ENCODE measurements at regions not wholly inside any gene's neighbourhood (a gene's known extent, or its start where the extent isn't known, plus 50 kb on each side); places are given as distances from the start of the nearest gene placed in this dataset.

DNA sequence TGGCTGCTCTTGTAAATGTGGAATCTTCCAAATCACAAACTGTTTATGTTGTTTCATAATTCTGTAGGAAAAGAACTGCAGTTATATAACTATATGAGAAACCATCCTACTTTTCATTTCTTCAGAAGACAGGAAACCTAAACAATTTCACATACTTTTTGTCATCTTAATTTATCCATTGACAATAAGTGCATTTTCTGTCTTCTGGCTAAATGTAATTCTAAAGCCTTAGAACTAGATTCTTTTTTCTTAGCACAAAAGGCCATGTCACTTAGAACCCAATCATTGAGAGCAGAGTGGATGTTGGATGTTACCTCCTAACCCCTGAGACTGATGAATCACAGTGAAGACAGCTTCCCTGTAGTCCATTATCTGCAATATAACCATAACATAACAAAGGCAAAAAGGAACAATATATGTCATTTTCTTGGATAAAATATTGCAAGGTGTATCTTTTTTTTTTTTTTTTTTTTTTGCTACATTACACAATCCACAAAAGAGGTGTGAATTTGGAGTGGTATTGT, 410.2 kb upstream of the PRMT6 start:
- DNase-seq: no peak

- no peak for DNase-seq
Observed at GRCh38 chr1:106646816-106647215, 409.7 kb upstream of the PRMT6 start.

DNA sequence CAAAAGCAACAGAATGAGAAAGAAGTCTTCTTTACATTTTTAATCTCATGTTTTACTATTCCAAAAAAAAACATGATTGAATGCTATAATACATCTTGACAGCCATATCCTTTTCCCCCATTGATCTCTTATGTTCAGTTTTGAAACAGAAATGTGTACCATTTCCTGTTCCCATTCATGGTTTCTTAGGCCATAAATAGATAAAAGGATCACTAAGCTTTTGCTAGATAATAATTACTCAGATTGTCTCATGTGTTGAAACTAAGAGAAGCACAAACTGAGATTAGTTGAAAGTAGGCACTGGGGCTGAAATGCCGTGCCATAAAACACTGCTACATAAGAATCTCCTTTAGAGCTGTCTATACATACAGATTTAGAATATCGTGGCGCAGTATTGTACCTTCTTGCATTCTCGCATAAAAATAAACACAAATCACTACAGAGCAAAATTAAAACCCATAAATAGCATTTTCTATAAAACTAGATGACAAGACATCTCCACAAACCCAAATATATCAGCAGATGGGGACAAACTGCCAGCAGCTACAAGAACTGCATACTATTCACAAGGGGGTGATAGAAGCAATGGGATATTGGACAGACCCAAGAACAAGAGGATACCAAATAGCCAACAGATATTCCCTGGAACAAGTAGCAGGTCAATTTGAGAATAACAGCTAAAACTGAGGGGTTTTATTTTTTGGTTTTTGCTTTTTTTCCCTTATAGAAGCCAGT, 405.3 kb upstream of the PRMT6 start:
- DNase-seq: no peak

- DNase-seq: no peak
Observed at GRCh38 chr1:106659490-106660244, 396.8 kb upstream of the PRMT6 start.

GRCh38 chr1:106675558-106675957, 380.9 kb upstream of the PRMT6 start:
- no peak for DNase-seq

- no peak for DNase-seq
Observed at GRCh38 chr1:106676021-106676420, 380.5 kb upstream of the PRMT6 start.

- DNase-seq: no peak
Observed at GRCh38 chr1:106677181-106677580, 379.3 kb upstream of the PRMT6 start.

DNA sequence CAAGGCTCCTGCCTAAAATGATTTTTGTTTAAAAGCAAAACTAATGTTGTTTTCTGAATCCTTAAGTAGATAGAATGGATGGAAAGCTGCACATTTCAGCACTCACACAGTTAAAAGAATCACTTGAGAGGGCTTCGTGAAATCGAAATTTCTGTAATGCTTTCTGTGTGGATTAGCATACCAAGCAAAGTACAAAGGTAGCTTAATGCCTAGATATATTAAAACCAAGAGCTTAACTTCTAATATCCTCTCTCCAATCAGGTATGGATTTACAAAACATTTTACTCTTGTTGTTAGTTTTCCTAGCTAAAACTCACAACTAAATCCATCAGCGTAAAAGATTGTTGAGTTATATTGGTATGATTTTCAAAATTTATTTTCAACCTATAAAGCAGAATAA, 378.8 kb upstream of the PRMT6 start:
- no peak for DNase-seq

DNA sequence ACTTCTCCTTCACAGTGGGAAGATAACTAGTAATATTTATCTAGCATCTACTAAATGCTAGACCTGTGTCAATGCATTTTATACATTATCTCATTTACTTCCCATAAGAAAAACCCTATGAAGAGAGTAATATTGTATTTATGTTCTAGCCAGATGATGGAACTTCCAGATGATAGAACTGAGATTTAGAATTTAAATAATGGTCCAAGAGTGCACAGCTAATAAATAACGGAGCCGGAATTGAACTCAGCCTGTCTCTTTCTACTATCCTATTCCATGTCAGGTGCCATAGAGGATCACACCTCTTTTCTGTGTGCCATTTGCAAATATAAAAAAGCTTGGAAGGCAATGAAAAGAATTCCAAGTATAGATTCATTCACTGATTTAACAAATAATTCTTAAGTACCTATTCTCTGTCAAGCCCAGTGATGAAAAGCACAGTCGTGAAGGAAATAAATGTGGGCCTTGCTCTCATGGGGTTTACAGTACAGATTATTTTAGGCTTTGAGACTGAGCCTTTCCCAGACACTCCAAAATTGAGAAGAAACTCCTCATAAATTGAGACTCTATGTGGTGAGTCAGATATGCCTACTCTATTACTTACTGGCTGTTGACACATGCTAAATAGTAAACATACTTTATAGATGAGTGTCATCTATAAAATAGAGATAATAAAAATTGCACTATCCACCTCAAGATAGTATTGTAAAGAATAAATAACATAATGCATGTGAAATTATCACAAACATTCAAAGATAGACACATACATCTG, 378.0 kb upstream of the PRMT6 start:
- DNase-seq: no peak

GRCh38 chr1:106680216-106680615, 376.3 kb upstream of the PRMT6 start:
- DNase-seq: no peak

DNA sequence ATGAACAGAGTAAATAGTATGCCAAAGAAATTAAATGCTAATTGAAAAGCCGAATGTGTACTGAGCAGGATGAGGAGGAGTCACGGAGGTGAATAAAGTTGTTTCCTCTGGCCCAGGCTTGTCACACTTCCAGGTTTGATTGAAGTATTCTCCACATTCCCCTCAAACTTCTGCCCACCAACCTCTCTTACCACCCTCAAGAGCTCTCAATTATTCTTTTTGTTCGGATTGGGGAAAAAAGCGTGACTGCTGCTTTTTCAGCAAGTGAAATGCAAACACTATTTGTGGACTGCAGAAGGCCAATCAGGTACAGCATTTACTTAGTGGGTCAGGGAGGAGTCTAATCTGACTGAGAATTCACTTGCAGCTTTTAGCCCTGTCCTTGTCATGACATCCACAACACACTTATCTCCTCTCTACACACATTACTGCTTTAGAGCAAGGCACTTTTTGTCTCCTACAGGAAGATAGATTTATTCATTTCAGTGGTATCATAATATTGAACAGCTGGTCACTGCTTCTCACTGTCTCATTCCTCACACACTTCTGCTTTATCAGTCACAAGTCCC, 375.6 kb upstream of the PRMT6 start:
- DNase-seq: no peak

GRCh38 chr1:106681939-106682522, 374.4 kb upstream of the PRMT6 start:
- no peak for DNase-seq

GRCh38 chr1:106688446-106688845, 368.0 kb upstream of the PRMT6 start:
- peak in 1 of 2 experiments; percentile 1 for DNase-seq

DNA sequence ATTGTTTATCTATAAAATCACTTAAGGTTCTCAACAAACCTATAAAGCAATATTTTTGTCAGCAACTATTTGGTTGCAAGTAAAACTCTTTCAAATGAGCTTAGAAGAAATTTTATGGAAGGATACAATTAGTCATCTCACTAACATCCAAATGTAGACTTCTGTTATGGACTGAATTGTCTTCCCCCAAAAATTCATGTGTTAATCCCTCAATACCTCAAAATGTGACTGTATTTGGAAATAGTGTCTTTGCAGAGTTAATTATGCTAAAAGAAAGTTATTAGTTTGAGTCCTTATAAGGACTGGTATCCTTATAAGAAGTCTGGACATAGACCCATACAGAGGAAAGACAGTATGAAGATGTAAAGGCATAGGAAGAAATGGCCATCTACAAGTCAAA, 357.8 kb upstream of the PRMT6 start:
- no peak for DNase-seq

GRCh38 chr1:106699433-106699832, 357.0 kb upstream of the PRMT6 start:
- DNase-seq: no peak

DNA sequence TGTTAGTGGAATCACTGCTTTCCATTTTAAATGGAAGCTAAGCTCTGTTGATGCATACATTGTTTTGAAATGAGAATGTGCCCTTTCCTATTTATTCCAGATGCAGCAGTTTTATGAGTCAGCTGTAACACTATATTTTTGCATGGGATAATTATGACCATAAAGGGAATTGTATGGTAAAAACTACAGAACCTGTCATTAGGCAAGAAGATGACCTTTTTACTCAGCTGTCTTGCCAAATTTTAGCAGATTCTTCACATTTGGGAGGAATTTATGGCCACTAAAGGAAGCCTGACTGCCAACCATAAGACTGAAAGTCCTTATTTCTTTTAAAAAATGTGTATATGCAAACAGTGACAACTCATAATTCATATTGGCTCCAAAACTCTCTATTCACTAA, 356.3 kb upstream of the PRMT6 start:
- DNase-seq: no peak

DNA sequence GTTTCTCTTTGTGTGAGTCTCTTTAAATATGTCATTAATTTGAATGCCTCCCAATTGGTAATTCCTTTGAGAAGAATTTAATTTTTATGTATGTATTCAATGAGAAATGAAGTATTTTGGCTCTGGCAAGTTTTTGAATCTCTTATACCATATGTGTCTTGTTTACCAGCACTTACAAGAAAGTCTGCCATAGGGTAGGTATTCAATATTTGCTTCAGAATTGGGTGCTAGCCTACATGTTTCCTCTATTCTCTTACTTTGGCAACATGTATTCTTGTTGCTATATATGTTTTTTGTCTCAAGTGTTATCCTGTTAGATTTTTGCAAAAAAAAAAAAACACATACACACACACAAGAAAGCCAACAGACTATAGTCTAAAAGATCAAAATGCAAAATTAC, 350.5 kb upstream of the PRMT6 start:
- DNase-seq: no peak

DNA sequence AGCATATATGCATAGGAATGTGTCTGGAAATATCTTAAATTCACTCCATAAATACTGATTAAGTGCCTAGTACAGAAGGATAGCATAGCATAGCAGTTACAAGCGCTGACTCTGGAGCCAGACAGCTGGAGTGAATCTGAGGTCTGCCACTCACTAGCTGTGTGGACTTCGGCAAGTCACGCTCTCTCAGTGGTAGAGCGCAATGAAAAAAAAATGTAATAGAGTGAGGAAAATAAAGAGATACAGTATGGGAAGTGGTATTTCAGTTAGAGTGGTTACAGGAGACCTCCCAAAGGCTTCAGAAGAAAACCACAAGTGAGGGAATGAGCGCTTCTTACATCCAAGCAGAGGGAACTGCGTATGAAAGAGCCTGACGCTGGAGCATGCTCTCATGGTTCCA, 338.9 kb upstream of the PRMT6 start:
- no peak for DNase-seq

GRCh38 chr1:106721790-106722189, 334.7 kb upstream of the PRMT6 start:
- no peak for DNase-seq

- DNase-seq: no peak
Observed at GRCh38 chr1:106722466-106722865, 334.0 kb upstream of the PRMT6 start.

DNA sequence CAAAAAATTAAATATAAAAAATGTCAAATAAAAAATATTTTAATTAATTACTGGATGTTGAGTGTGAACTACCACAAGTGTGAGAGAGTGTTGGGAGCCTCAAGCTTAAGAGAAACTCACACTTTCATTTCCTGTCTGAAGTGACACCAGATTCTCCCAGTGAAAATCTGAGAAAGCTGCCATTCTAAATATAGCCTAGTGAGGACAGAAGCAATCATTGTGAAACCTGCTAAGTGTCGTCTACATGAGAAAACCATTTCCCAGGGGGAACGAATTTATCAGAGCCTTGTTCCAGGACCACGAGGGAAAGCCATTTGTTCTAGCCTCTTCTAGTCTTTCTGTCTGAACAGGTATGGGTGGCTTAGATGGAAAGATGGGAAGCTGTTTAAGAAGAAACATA, 329.3 kb upstream of the PRMT6 start:
- no peak for DNase-seq

DNA sequence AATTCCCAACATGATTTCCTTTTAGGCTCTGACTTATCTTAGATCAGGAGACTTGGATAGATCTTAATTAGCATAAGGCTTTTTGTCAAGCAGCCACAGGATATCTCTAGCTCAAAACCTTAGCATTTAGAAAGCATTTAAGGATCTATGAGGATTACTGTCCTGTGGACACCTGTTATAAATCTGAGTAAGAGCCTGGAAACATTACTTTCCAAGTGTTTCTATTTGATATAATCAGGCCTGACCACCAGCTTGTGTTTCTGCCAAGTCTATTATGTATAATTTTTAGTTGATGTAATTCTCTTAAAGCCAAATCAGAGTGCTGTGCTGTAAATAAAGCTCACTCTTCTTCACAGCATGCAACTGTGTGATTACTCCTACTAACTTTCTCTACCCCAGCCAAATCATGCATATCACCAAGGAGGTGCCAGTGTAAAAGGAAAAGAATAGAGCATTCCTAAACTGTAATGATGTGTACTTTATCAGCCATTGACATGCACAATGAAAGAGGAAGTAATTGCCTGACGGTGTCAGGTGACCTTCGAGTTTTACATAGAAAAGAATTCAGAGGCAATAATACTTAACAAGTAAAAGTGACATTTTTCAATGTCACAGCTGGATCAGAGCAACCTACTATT, 309.9 kb upstream of the PRMT6 start:
- peak; percentile 22 to 79 for DNase-seq

Measured in NCI-H2081 (cell line).